T-helper 9 cell (primary cell): ENCODE measurements at regions not wholly inside any gene's neighbourhood (a gene's known extent, or its start where the extent isn't known, plus 50 kb on each side); places are given as distances from the start of the nearest gene placed in this dataset.
"Not testable (repeated sequence)": the region's sequence is repeated elsewhere in the genome, so short reads cannot be mapped to it uniquely, and the experiment has no call there.

Source experiments
- DNase-seq: peaks from one replicate; pipeline ENCODE4 v3.0.0-alpha.2; 2020

GRCh38 chr21:15638856-15639549 is 90.8 kb upstream of the USP25 start:
- no peak for DNase-seq

- DNase-seq: not testable (repeated sequence)
Measured at GRCh38 chr21:15640113-15640512, 89.7 kb upstream of the USP25 start.

- DNase-seq: no peak
Measured at GRCh38 chr21:15644489-15644888, 85.3 kb upstream of the USP25 start.

GRCh38 chr21:15645830-15646229 is 84.0 kb upstream of the USP25 start:
- no peak for DNase-seq

- no peak for DNase-seq
Measured at GRCh38 chr21:15650735-15651134, 79.0 kb upstream of the USP25 start.

GRCh38 chr21:15651172-15651571 is 78.6 kb upstream of the USP25 start:
- DNase-seq: no peak

GRCh38 chr21:15653710-15654109 is 76.1 kb upstream of the USP25 start:
- no peak for DNase-seq

- DNase-seq: no peak
Measured at GRCh38 chr21:15654171-15654570, 75.6 kb upstream of the USP25 start.

GRCh38 chr21:15659753-15660422 is 69.9 kb upstream of the USP25 start:
- no peak for DNase-seq

- no peak for DNase-seq
Measured at GRCh38 chr21:15660423-15660804, 69.4 kb upstream of the USP25 start.

- no peak for DNase-seq
Measured at GRCh38 chr21:15667010-15667409, 62.8 kb upstream of the USP25 start.

- DNase-seq: no peak
Measured at GRCh38 chr21:15667819-15668218, 62.0 kb upstream of the USP25 start.

- no peak for DNase-seq
Measured at GRCh38 chr21:15669247-15669646, 60.5 kb upstream of the USP25 start.

- DNase-seq: no peak
Measured at GRCh38 chr21:15671188-15671587, 58.6 kb upstream of the USP25 start.

- DNase-seq: not testable (repeated sequence)
Measured at GRCh38 chr21:15672578-15672977, 57.2 kb upstream of the USP25 start.

GRCh38 chr21:15676935-15677334 is 52.8 kb upstream of the USP25 start:
- no peak for DNase-seq

- DNase-seq: no peak
Measured at GRCh38 chr21:15679630-15680029, 50.2 kb upstream of the USP25 start.
